ENCODE measurements at regions not wholly inside any gene's neighbourhood (a gene's known extent, or its start where the extent isn't known, plus 50 kb on each side); places are given as distances from the start of the nearest gene placed in this dataset.

DNA sequence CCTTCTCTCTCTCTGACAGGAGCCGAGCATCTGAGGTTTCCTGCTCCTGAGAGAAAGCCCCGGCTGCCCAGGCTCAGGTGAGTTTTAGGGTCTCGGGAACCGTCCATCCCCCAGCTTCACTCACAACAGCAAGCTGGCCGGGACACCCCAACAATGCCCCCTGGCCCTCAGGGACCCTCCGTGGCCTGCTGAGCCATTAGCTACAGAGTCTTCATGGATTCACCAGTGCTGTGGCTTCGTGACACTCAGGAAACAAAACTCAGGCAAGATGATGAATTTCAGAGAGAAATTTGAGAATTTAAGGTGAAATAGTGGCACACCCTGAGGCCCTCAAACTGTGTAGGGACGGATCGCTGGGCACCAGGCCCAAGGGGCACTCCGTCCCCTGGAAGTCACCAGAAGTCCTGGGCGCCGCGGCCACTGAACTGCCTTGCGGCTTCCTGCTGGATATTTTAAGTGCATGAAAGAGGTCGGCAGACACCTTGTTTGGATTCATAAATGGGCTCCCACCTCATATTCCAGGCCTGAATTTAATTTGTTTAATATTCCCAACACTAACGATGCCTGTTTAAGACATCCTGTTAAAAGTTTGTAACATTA is 368.3 kb upstream of the SALL3 start:
- no CpG with 5 or more reads among the region's 16 CpGs for WGBS, 2 donors (ENCODE audit: extremely low coverage in 2 of 2, insufficient read length in 2 of 2, insufficient replicate concordance in 1 of 2)
- H3K4me1 ChIP-seq (ENCODE audit: control insufficient read depth in 2 of 2, insufficient read depth in 1 of 2, low read depth in 1 of 2, low read length in 2 of 2): no peaks in the 10 kb centered on the region
- no peak overlapping the region for H2AK5ac ChIP-seq (ENCODE audit: low read depth, low read length)
- no peak overlapping the region for H2BK12ac ChIP-seq (ENCODE audit: low read length)
- no peaks in the 10 kb centered on the region for H3K79me1 ChIP-seq (ENCODE audit: low read depth, low read length)
- H3K27ac ChIP-seq (replicated peaks; ENCODE audit: low read length): no peak overlapping the region
- no peak overlapping the region for H2BK15ac ChIP-seq (ENCODE audit: low read length)
- no peak overlapping the region for H3K4me3 ChIP-seq (ENCODE audit: low read length in 2 of 2)
- no peaks in the 10 kb centered on the region for H3K9me3 ChIP-seq (replicated peaks in 1 of 2; ENCODE audit: control insufficient read depth in 2 of 2, insufficient read depth in 1 of 2, low read depth in 1 of 2, low read length in 2 of 2)
- no peaks in the 10 kb centered on the region for H3K27me3 ChIP-seq (ENCODE audit: control insufficient read depth in 3 of 3, insufficient read depth in 3 of 3, low read depth in 1 of 3, low read length in 3 of 3)
- H3K4ac ChIP-seq (ENCODE audit: low read length): no peak overlapping the region
- no peaks in the 10 kb centered on the region for H3K36me3 ChIP-seq (replicated peaks in 1 of 2; ENCODE audit: control insufficient read depth in 2 of 2, insufficient read depth in 2 of 2, low read length in 2 of 2)
- H3K9ac ChIP-seq (ENCODE audit: low read depth, low read length, poor library complexity): no peak overlapping the region
- H4K91ac ChIP-seq (ENCODE audit: low read depth, low read length, poor library complexity): no peak overlapping the region
- H2BK5ac ChIP-seq (ENCODE audit: low read length): no peak overlapping the region
- no peak overlapping the region for H2BK120ac ChIP-seq (ENCODE audit: low read depth, low read length)
- no peak overlapping the region for H4K8ac ChIP-seq (ENCODE audit: low read depth, low read length)
- no peak for DNase-seq (ENCODE audit: low spot score)
- no peak overlapping the region for H3K23ac ChIP-seq (ENCODE audit: low read depth, low read length, poor library complexity)
- no peak overlapping the region for H3K14ac ChIP-seq (ENCODE audit: low read length)
- no peak overlapping the region for H3K4me2 ChIP-seq (ENCODE audit: insufficient read depth, low read length, poor library complexity, severe bottlenecking)
- H2AFZ ChIP-seq (ENCODE audit: low read length): no peak overlapping the region
- H3K18ac ChIP-seq (ENCODE audit: low read length): no peak overlapping the region

DNA sequence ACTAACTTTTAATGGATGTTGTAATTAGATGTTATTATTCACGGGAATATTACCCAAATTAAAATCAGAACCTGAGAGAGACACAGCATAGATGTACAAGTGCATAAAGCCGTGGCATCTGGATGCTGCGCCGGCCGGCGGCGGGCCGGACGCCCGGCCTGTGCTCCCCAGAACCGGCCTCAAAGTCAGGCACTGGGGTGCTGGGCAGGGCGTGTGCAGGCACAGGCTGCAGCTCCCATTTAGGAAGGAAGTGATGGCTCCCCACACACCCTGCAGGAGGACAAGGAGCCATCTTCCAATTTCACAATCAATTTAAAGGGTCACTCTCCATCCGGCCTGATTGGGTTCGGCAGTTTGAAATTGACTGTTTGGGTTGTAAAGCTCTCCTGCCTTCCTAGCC is 367.7 kb upstream of the SALL3 start:
- no peak overlapping the region for H4K8ac ChIP-seq (ENCODE audit: low read depth, low read length)
- no peaks in the 10 kb centered on the region for H3K36me3 ChIP-seq (replicated peaks in 1 of 2; ENCODE audit: control insufficient read depth in 2 of 2, insufficient read depth in 2 of 2, low read length in 2 of 2)
- no peaks in the 10 kb centered on the region for H3K9me3 ChIP-seq (replicated peaks in 1 of 2; ENCODE audit: control insufficient read depth in 2 of 2, insufficient read depth in 1 of 2, low read depth in 1 of 2, low read length in 2 of 2)
- H3K4me2 ChIP-seq (ENCODE audit: insufficient read depth, low read length, poor library complexity, severe bottlenecking): no peak overlapping the region
- no peaks in the 10 kb centered on the region for H3K27me3 ChIP-seq (ENCODE audit: control insufficient read depth in 3 of 3, insufficient read depth in 3 of 3, low read depth in 1 of 3, low read length in 3 of 3)
- H3K14ac ChIP-seq (ENCODE audit: low read length): no peak overlapping the region
- H2BK12ac ChIP-seq (ENCODE audit: low read length): no peak overlapping the region
- H2BK5ac ChIP-seq (ENCODE audit: low read length): no peak overlapping the region
- no peak overlapping the region for H3K27ac ChIP-seq (replicated peaks; ENCODE audit: low read length)
- WGBS, 2 donors (ENCODE audit: extremely low coverage in 2 of 2, insufficient read length in 2 of 2, insufficient replicate concordance in 1 of 2): no CpG with 5 or more reads among the region's 14 CpGs
- H4K91ac ChIP-seq (ENCODE audit: low read depth, low read length, poor library complexity): no peak overlapping the region
- no peak overlapping the region for H3K4me3 ChIP-seq (ENCODE audit: low read length in 2 of 2)
- no peak overlapping the region for H2AK5ac ChIP-seq (ENCODE audit: low read depth, low read length)
- no peak overlapping the region for H2AFZ ChIP-seq (ENCODE audit: low read length)
- no peak overlapping the region for H3K9ac ChIP-seq (ENCODE audit: low read depth, low read length, poor library complexity)
- no peak overlapping the region for H2BK120ac ChIP-seq (ENCODE audit: low read depth, low read length)
- no peaks in the 10 kb centered on the region for H3K79me1 ChIP-seq (ENCODE audit: low read depth, low read length)
- H2BK15ac ChIP-seq (ENCODE audit: low read length): no peak overlapping the region
- no peak overlapping the region for H3K4ac ChIP-seq (ENCODE audit: low read length)
- no peak overlapping the region for H3K23ac ChIP-seq (ENCODE audit: low read depth, low read length, poor library complexity)
- no peak for DNase-seq (ENCODE audit: low spot score)
- no peak overlapping the region for H3K18ac ChIP-seq (ENCODE audit: low read length)
- no peaks in the 10 kb centered on the region for H3K4me1 ChIP-seq (ENCODE audit: control insufficient read depth in 2 of 2, insufficient read depth in 1 of 2, low read depth in 1 of 2, low read length in 2 of 2)

DNA sequence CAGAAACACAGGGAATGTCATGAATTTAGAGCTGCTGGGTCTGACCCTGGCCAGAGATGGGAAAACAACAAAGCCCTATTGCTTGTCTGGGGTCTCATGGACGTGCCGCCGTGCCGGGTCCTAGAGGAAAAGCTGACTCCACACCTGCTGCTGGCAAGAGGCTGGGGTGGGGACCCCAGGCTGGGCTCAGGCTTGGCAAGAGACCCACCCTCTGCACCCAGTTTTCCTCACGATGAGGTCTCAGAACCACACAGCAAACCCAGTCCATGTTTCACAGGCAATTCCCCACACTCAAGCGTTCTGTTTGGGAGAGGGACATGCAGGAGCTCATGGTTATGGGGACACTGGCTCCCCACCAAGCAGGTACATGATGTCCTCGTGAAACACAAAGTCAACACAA is 367.3 kb upstream of the SALL3 start:
- Histone ChIP-seq H3K4ac (ENCODE audit: low read length) (no peak overlapping the region), H3K18ac (ENCODE audit: low read length) (no peak overlapping the region), H3K4me1 (ENCODE audit: control insufficient read depth in 2 of 2, insufficient read depth in 1 of 2, low read depth in 1 of 2, low read length in 2 of 2) (no peaks in the 10 kb centered on the region), H2BK5ac (ENCODE audit: low read length) (no peak overlapping the region), H3K9me3 (replicated peaks in 1 of 2; ENCODE audit: control insufficient read depth in 2 of 2, insufficient read depth in 1 of 2, low read depth in 1 of 2, low read length in 2 of 2) (no peaks in the 10 kb centered on the region), H3K9ac (ENCODE audit: low read depth, low read length, poor library complexity) (no peak overlapping the region), H3K4me2 (ENCODE audit: insufficient read depth, low read length, poor library complexity, severe bottlenecking) (no peak overlapping the region), H4K91ac (ENCODE audit: low read depth, low read length, poor library complexity) (no peak overlapping the region), H3K14ac (ENCODE audit: low read length) (no peak overlapping the region), H3K27ac (replicated peaks; ENCODE audit: low read length) (no peak overlapping the region), H3K4me3 (ENCODE audit: low read length in 2 of 2) (no peak overlapping the region), H2BK12ac (ENCODE audit: low read length) (no peak overlapping the region), H2AFZ (ENCODE audit: low read length) (no peak overlapping the region), H3K79me1 (ENCODE audit: low read depth, low read length) (no peaks in the 10 kb centered on the region), H2BK120ac (ENCODE audit: low read depth, low read length) (no peak overlapping the region), H2BK15ac (ENCODE audit: low read length) (no peak overlapping the region), H3K36me3 (replicated peaks in 1 of 2; ENCODE audit: control insufficient read depth in 2 of 2, insufficient read depth in 2 of 2, low read length in 2 of 2) (no peaks in the 10 kb centered on the region), H3K27me3 (ENCODE audit: control insufficient read depth in 3 of 3, insufficient read depth in 3 of 3, low read depth in 1 of 3, low read length in 3 of 3) (no peaks in the 10 kb centered on the region), H3K23ac (ENCODE audit: low read depth, low read length, poor library complexity) (no peak overlapping the region), H4K8ac (ENCODE audit: low read depth, low read length) (no peak overlapping the region), H2AK5ac (ENCODE audit: low read depth, low read length) (no peak overlapping the region)
- no CpG with 5 or more reads among the region's 7 CpGs for WGBS, 2 donors (ENCODE audit: extremely low coverage in 2 of 2, insufficient read length in 2 of 2, insufficient replicate concordance in 1 of 2)
- DNase-seq (ENCODE audit: low spot score): no peak

DNA sequence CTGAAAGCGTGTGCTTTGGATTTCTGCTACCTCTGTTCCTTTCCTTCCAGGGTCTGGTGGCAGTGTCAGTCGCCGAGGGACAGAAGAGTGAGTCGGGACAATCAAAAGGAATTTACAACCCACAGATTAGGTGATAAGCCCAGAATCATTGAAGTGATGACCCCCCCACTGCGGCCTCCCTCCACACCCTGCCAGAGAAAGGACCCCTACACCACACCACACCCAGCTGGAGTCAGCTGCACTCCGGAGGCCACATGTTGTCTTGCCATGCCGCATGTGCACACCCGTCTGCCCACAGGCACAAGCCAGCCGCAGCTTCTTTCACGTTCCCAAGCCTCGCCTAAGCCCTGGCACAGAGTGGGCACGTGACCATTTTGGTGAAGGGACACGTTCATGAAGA is 366.8 kb upstream of the SALL3 start:
- H2BK120ac ChIP-seq (ENCODE audit: low read depth, low read length): no peak overlapping the region
- H3K23ac ChIP-seq (ENCODE audit: low read depth, low read length, poor library complexity): no peak overlapping the region
- H2BK12ac ChIP-seq (ENCODE audit: low read length): no peak overlapping the region
- WGBS, 2 donors (ENCODE audit: extremely low coverage in 2 of 2, insufficient read length in 2 of 2, insufficient replicate concordance in 1 of 2): no CpG with 5 or more reads among the region's 13 CpGs
- no peak for DNase-seq (ENCODE audit: low spot score)
- H2BK15ac ChIP-seq (ENCODE audit: low read length): no peak overlapping the region
- no peak overlapping the region for H3K18ac ChIP-seq (ENCODE audit: low read length)
- no peak overlapping the region for H2AFZ ChIP-seq (ENCODE audit: low read length)
- no peak overlapping the region for H4K8ac ChIP-seq (ENCODE audit: low read depth, low read length)
- no peaks in the 10 kb centered on the region for H3K27me3 ChIP-seq (ENCODE audit: control insufficient read depth in 3 of 3, insufficient read depth in 3 of 3, low read depth in 1 of 3, low read length in 3 of 3)
- H3K14ac ChIP-seq (ENCODE audit: low read length): no peak overlapping the region
- no peak overlapping the region for H3K4me3 ChIP-seq (ENCODE audit: low read length in 2 of 2)
- no peak overlapping the region for H2AK5ac ChIP-seq (ENCODE audit: low read depth, low read length)
- no peaks in the 10 kb centered on the region for H3K36me3 ChIP-seq (replicated peaks in 1 of 2; ENCODE audit: control insufficient read depth in 2 of 2, insufficient read depth in 2 of 2, low read length in 2 of 2)
- H4K91ac ChIP-seq (ENCODE audit: low read depth, low read length, poor library complexity): no peak overlapping the region
- H3K9me3 ChIP-seq (replicated peaks in 1 of 2; ENCODE audit: control insufficient read depth in 2 of 2, insufficient read depth in 1 of 2, low read depth in 1 of 2, low read length in 2 of 2): peaks cover 0 to under 1% of the 10 kb centered on the region in 2 donors
- H3K4me1 ChIP-seq (ENCODE audit: control insufficient read depth in 2 of 2, insufficient read depth in 1 of 2, low read depth in 1 of 2, low read length in 2 of 2): no peaks in the 10 kb centered on the region
- H2BK5ac ChIP-seq (ENCODE audit: low read length): no peak overlapping the region
- no peak overlapping the region for H3K9ac ChIP-seq (ENCODE audit: low read depth, low read length, poor library complexity)
- H3K4me2 ChIP-seq (ENCODE audit: insufficient read depth, low read length, poor library complexity, severe bottlenecking): no peak overlapping the region
- H3K27ac ChIP-seq (replicated peaks; ENCODE audit: low read length): no peak overlapping the region
- H3K79me1 ChIP-seq (ENCODE audit: low read depth, low read length): no peaks in the 10 kb centered on the region
- H3K4ac ChIP-seq (ENCODE audit: low read length): no peak overlapping the region

Data from neuronal stem cell (in vitro differentiated cells).